Thymus (tissue), 11 donors: ENCODE measurements at regions not wholly inside any gene's neighbourhood (a gene's known extent, or its start where the extent isn't known, plus 50 kb on each side); places are given as distances from the start of the nearest gene placed in this dataset.
"Not testable (repeated sequence)": the region's sequence is repeated elsewhere in the genome, so short reads cannot be mapped to it uniquely, and the experiment has no call there.

Experiments
- DNase-seq, 9 donors: peaks; one replicate each; pipeline ENCODE4 v3.0.0-alpha.2; 2013; ENCODE audit warnings: low spot score in 9 of 9, low read depth in 6 of 9, missing footprints in 1 of 9
- H3K27ac ChIP-seq, 2 donors: one replicate each; pipeline ENCODE4 v1.5.1; 2013; ENCODE audit warnings: control low read depth in 1 of 2, low read depth in 1 of 2, low read length in 1 of 2, mild to moderate bottlenecking in 1 of 2, moderate library complexity in 1 of 2
- H3K27me3 ChIP-seq, 2 donors: one replicate each; pipeline ENCODE4 v1.5.1; 2013; ENCODE audit warnings: low read length in 1 of 2; ENCODE audit not compliant: control insufficient read depth in 2 of 2, insufficient read depth in 1 of 2
- H3K36me3 ChIP-seq, 2 donors: one replicate each; pipeline ENCODE4 v1.5.1; 2013; ENCODE audit warnings: low read length in 1 of 2, mild to moderate bottlenecking in 1 of 2, moderate library complexity in 1 of 2; ENCODE audit not compliant: control insufficient read depth in 2 of 2, insufficient read depth in 2 of 2
- H3K4me1 ChIP-seq, 2 donors: one replicate each; pipeline ENCODE4 v1.5.1; 2013; ENCODE audit warnings: low read length in 2 of 2; ENCODE audit not compliant: control insufficient read depth in 2 of 2, insufficient read depth in 2 of 2
- H3K4me3 ChIP-seq, 2 donors: one replicate each; pipeline ENCODE4 v1.5.1; 2013; ENCODE audit warnings: low read length in 2 of 2, control low read depth in 1 of 2, mild to moderate bottlenecking in 1 of 2
- H3K9me3 ChIP-seq, 2 donors: one replicate each; pipeline ENCODE4 v1.5.1; 2013; ENCODE audit warnings: low read length in 1 of 2, mild to moderate bottlenecking in 1 of 2; ENCODE audit not compliant: control insufficient read depth in 2 of 2, insufficient read depth in 1 of 2
- WGBS: extraction: QIAGEN DNeasy Blood & Tissue Kit; methylation state at CpG from one replicate; pipeline ENCODE4 v1.1.7; 2013; 5-methylcytosine and 5-hydroxymethylcytosine counted together
- donor health status: healthy.

DNA sequence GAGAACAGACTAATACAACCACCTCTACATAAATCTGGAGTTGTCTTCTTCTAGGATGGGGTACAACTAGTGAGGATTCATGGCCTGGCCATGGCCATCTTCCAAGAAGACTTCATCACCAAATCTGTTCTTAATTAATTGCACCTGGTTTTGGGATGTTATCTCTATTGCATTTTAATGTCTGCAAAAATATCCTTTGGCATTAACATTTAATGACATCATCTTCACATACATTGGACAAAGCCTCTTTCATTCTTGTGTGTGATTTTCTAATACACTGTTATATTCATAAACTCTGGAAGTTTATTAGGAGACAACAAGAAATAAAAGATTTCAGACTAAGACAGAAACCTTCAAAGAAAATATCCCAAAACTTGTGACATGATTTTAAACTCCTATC lies 124.2 kb upstream of the ABCB5 start:
- Histone ChIP-seq H3K4me1 (no peaks in the 10 kb centered on the region), H3K27me3 (no peaks in the 10 kb centered on the region), H3K27ac (no peak overlapping the region), H3K9me3 (peaks cover 0 to 12% of the 10 kb centered on the region in 2 donors), H3K4me3 (no peak overlapping the region), H3K36me3 (no peaks in the 10 kb centered on the region)
- DNase-seq = no peak

GRCh38 chr7:20494566-20494965 lies 120.9 kb upstream of the ABCB5 start:
- DNase-seq = no peak
- Histone ChIP-seq H3K27me3 (no peaks in the 10 kb centered on the region), H3K4me1 (no peaks in the 10 kb centered on the region), H3K9me3 (peaks cover 0 to 3% of the 10 kb centered on the region in 2 donors), H3K36me3 (no peaks in the 10 kb centered on the region), H3K4me3 (no peak overlapping the region), H3K27ac (no peak overlapping the region)

DNA sequence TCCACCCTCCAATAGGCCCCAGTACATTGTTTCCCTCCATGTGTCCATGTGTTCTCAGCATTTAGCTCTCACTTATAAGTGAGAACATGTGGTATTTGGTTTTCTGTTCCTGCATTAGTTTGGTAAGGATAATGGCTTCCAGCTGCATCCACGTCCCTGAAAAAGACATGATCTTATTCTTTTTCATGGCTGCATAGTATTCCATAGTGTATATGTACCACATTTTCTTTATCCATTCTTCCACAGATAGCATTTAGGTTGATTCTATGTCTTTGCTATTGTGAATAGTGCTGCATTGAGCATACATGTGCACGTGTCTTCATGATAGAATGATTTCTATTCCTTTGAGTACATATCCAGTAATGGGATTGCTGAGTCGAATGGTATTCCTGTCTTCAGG lies 114.0 kb upstream of the ABCB5 start:
- not testable (repeated sequence) for H3K9me3 ChIP-seq
- 91% methylated on average over 3 of the region's 3 CpGs for WGBS

GRCh38 chr7:20503278-20503950 lies 112.1 kb upstream of the ABCB5 start:
- DNase-seq = no peak
- Histone ChIP-seq H3K36me3 (no peaks in the 10 kb centered on the region), H3K27ac (no peak overlapping the region), H3K4me3 (no peak overlapping the region), H3K9me3 (no peaks in the 10 kb centered on the region), H3K4me1 (no peaks in the 10 kb centered on the region), H3K27me3 (no peaks in the 10 kb centered on the region)
- 92% methylated on average over 3 of the region's 3 CpGs for WGBS

More for the DNA sequence above, 114.0 kb upstream of the ABCB5 start:
- H3K27ac ChIP-seq, H3K36me3 ChIP-seq, DNase-seq, H3K4me3 ChIP-seq, H3K4me1 ChIP-seq, H3K27me3 ChIP-seq: not testable (repeated sequence)

GRCh38 chr7:20504060-20504459 lies 111.4 kb upstream of the ABCB5 start:
- Histone ChIP-seq H3K36me3 (no peaks in the 10 kb centered on the region), H3K27me3 (no peaks in the 10 kb centered on the region), H3K4me1 (no peaks in the 10 kb centered on the region), H3K27ac (no peak overlapping the region), H3K4me3 (no peak overlapping the region), H3K9me3 (no peaks in the 10 kb centered on the region)
- WGBS = 92% methylated on average over 3 of the region's 3 CpGs
- no peak for DNase-seq

DNA sequence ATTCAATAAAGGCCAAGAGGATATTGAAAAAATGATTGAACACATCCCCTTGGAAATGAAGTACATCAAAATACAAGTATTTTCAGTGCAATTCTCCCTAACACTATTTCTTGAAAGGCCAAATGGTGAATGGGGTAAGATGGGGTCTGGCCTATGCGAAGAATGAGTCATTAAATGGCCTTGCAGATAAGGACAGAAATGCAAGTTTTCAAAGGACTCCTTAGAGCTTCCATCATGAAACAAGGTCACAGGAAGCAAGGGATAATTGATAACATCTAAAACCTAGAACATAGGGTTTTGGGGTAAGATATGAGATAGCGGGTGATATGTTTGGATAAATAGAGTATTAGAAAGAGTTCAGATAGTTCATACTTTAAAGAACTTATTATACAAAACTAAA lies 109.3 kb upstream of the ABCB5 start:
- Histone ChIP-seq H3K27ac (no peak overlapping the region), H3K36me3 (no peaks in the 10 kb centered on the region), H3K4me1 (no peaks in the 10 kb centered on the region), H3K27me3 (no peaks in the 10 kb centered on the region), H3K4me3 (no peak overlapping the region), H3K9me3 (no peaks in the 10 kb centered on the region)
- 95% methylated on average over 2 of the region's 2 CpGs for WGBS
- DNase-seq = no peak

- Histone ChIP-seq H3K27me3 (no peaks in the 10 kb centered on the region), H3K27ac (no peak overlapping the region), H3K36me3 (no peaks in the 10 kb centered on the region), H3K9me3 (no peaks in the 10 kb centered on the region), H3K4me3 (no peak overlapping the region), H3K4me1 (no peaks in the 10 kb centered on the region)
- 96% methylated on average over 1 of the region's 1 CpG for WGBS
- no peak for DNase-seq
Observed at GRCh38 chr7:20507157-20507556, 108.3 kb upstream of the ABCB5 start.

DNA sequence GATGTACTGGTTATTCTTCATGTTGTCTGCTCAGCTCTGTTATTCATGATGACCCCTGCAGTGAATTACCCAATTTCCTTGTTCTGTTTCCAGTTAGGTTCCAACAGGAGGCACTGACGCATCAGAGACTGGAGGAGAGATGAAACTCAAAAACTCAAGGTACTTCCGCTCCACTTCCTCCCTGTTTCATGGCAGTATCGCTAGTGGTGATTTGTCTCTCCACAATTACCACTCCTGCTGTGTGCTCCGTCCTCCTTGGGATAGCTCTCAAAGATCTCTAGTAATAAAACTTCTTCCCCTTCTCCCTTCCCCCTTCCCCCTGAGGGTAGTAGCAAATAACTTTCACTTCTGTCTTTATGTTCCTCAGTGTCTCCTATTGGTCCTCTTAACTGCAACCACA lies 107.4 kb upstream of the ABCB5 start:
- no peaks in the 10 kb centered on the region for H3K27me3 ChIP-seq
- no peaks in the 10 kb centered on the region for H3K36me3 ChIP-seq
- no peak overlapping the region for H3K27ac ChIP-seq
- H3K9me3 ChIP-seq = no peaks in the 10 kb centered on the region
- peak in 1 of 9 donors; percentile 5 for DNase-seq
- 92% methylated on average over 4 of the region's 4 CpGs for WGBS
- H3K4me3 ChIP-seq = no peak overlapping the region
- H3K4me1 ChIP-seq = no peaks in the 10 kb centered on the region

DNA sequence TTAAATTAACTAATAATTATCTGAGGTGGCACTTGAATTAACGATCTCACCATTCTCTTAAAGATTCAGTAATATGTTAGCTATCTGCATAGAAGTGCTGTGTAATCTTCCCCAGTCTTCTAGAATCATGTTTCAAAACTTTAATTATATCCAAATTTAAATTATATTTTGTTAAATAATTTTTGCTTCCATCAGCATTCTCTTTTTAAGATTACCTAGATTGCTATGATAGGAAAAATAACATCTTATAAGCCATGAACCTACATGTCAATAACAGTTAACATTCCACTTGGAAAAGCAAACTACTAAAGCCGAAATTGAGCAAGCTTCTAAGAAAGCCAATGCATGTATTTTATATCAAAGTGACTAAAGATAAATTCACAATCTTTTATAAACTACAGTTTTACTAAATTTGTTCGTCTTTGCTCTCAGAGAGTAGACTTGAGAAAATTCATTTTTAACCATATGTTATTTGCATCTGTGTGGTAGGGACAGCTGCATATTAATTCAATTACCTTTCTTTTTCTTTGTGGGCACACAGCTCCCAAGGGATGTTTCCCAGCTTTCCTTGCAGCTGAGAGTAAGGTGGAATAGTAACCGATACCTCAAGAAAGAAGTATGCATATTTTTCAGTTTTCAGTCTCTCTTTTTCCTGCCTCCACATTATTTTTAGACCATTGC lies 105.4 kb upstream of the ABCB5 start:
- no peaks in the 10 kb centered on the region for H3K9me3 ChIP-seq
- 88% methylated on average over 4 of the region's 4 CpGs for WGBS
- H3K4me1 ChIP-seq = no peaks in the 10 kb centered on the region
- DNase-seq = no peak
- no peaks in the 10 kb centered on the region for H3K36me3 ChIP-seq
- H3K27me3 ChIP-seq = no peaks in the 10 kb centered on the region
- H3K4me3 ChIP-seq = no peak overlapping the region
- H3K27ac ChIP-seq = no peak overlapping the region
